Panc1 (cell line): ENCODE measurements at regions not wholly inside any gene's neighbourhood (a gene's known extent, or its start where the extent isn't known, plus 50 kb on each side); places are given as distances from the start of the nearest gene placed in this dataset.

Experiments used
- ATAC-seq: fragments of 200-7000 bp; cut with Tn5 transposase; 2 replicates; pipeline ENCODE4 v1.9.1; 2020; ENCODE audit warnings: mild to moderate bottlenecking, moderate library complexity
- BruUV-seq: library from RNA; stranded (reverse); fragments of 400-500 nt; replicated peaks from 2 replicates; lab custom pipeline; 2021; lab: Mats Ljungman, UMichigan
- CTCF ChIA-PET: fragments of 300-600 bp; sonication (Branson Sonifier 250); formaldehyde crosslinking; loops from one replicate; lab custom pipeline; 2022; ENCODE audit warnings: antibody characterized with exemption; lab: Charles Lee
- POLR2A ChIA-PET: fragments of 300-600 bp; sonication (Branson Sonifier 250); formaldehyde crosslinking; loops from one replicate; lab custom pipeline; 2022; ENCODE audit warnings: antibody characterized with exemption; lab: Charles Lee
- DNase-seq: peaks from one replicate; pipeline ENCODE4 v3.0.0-alpha.2; 2010; ENCODE audit warnings: low read depth, low spot score
- H3K27ac ChIP-seq: 2 replicates; pipeline ENCODE4 v1.5.1; 2011; ENCODE audit warnings: mild to moderate bottlenecking, low read length, inconsistent platforms
- H3K27me3 ChIP-seq: fragments of 200-500 bp; sonication (Bioruptor generic); 2 replicates; pipeline ENCODE4 v1.6.0; 2014; ENCODE audit warnings: low read length, inconsistent platforms; ENCODE audit not compliant: control insufficient read depth, insufficient read depth
- H3K36me3 ChIP-seq: fragments of 200-500 bp; sonication (Bioruptor generic); 2 replicates; pipeline ENCODE4 v1.5.1; 2014; ENCODE audit warnings: inconsistent platforms, mild to moderate bottlenecking, low read length, moderate library complexity; ENCODE audit not compliant: control insufficient read depth, insufficient read depth
- H3K4me1 ChIP-seq: 2 replicates; pipeline ENCODE4 v1.5.1; 2011; ENCODE audit warnings: inconsistent platforms, mild to moderate bottlenecking, low read length, moderate library complexity; ENCODE audit not compliant: control insufficient read depth, insufficient read depth
- H3K4me3 ChIP-seq, 2 experiments: 2 replicates each; pipeline ENCODE4 v1.5.1; 2011 to 2012; ENCODE audit warnings: low read depth in 2 of 2, low read length in 2 of 2, mild to moderate bottlenecking in 2 of 2, inconsistent platforms in 1 of 2, moderate library complexity in 1 of 2
- H3K9me3 ChIP-seq: fragments of 200-500 bp; sonication (Bioruptor generic); 2 replicates; pipeline ENCODE4 v1.5.1; 2014; ENCODE audit warnings: low read depth, mild to moderate bottlenecking, inconsistent platforms, low read length, moderate library complexity; ENCODE audit not compliant: control insufficient read depth, insufficient read depth
- POLR2AphosphoS5 ChIP-seq: IDR thresholded peaks from 2 replicates; pipeline ENCODE4 v1.6.1; 2012; ENCODE audit warnings: mild to moderate bottlenecking, low read depth, low read length, moderate library complexity
- SIN3A ChIP-seq: IDR thresholded peaks from 2 replicates; pipeline ENCODE4 v1.6.1; 2012; ENCODE audit warnings: low read depth, mild to moderate bottlenecking, low read length, moderate library complexity, borderline replicate concordance; ENCODE audit not compliant: insufficient read depth
- TCF7L2 ChIP-seq: IDR thresholded peaks from 2 replicates; pipeline ENCODE4 v1.6.1; 2011; ENCODE audit warnings: mild to moderate bottlenecking, low read depth, low read length, inconsistent platforms
- in situ Hi-C: cut with HindIII; loops from 2 replicates; pipeline ENCODE4 v1.10.0; 2016; ENCODE audit warnings: low sequenced_read_pairs, low pct_unique_long_range_greater_than_20kb
- intact Hi-C: fragments of 100-400 bp; cut with micrococcal nuclease; formaldehyde crosslinking; loops from one replicate; pipeline ENCODE4 v1.10.0; 2022; ENCODE audit not compliant: unreplicated experiment
- TF ChIP-seq, protein P1 (sequence below), 2 experiments: IDR thresholded peaks; 2 replicates each; pipeline ENCODE4 v1.6.1; 2011 to 2012; ENCODE audit warnings: low read depth in 2 of 2, control low read depth in 1 of 2, low read length in 1 of 2, mild to moderate bottlenecking in 1 of 2, moderate library complexity in 1 of 2; ENCODE audit not compliant: insufficient read depth in 1 of 2
- TF ChIP-seq, protein P2 (sequence below): fragments of 450-650 bp; IDR thresholded peaks from 2 replicates; pipeline ENCODE4 v1.5.1; 2017; ENCODE audit warnings: mild to moderate bottlenecking

DNA sequence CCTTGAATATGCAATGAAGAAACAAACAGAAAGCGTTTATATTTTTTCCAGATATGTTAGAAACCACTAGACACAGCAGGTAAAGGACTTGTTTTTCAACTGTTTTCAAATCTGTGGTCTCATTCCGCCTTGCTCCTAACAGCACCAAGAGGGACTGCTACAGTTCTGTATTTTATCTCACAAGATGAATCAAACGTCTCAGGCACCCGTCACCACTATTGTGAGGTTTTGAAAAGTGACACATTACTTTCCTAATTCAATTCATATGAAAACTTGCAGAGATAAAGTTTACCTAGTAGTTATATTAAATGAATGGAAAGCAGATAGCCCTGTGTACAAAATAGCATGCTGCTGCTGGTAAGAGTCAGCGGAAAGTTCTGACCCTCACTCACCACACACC lies 386.3 kb downstream of the ETS1 start:
- in situ Hi-C loops (no loop called here), intact Hi-C loops (no loop called here)
- Histone ChIP-seq H3K36me3 (no peaks in the 10 kb centered on the region), H3K27me3 (no peaks in the 10 kb centered on the region), H3K27ac (no peak overlapping the region), H3K9me3 (peaks cover 3% of the 10 kb centered on the region; the same call in 1 of the 2 replicates), H3K4me1 (no peaks in the 10 kb centered on the region), H3K4me3 (no peak overlapping the region)
- no TSS peak for BruUV-seq
- ChIA-PET CTCF (no interaction called here), POLR2A (no interaction called here)
- no peak for ATAC-seq
- no peak for TF ChIP-seq POLR2AphosphoS5
- TF ChIP-seq, protein P1, sequence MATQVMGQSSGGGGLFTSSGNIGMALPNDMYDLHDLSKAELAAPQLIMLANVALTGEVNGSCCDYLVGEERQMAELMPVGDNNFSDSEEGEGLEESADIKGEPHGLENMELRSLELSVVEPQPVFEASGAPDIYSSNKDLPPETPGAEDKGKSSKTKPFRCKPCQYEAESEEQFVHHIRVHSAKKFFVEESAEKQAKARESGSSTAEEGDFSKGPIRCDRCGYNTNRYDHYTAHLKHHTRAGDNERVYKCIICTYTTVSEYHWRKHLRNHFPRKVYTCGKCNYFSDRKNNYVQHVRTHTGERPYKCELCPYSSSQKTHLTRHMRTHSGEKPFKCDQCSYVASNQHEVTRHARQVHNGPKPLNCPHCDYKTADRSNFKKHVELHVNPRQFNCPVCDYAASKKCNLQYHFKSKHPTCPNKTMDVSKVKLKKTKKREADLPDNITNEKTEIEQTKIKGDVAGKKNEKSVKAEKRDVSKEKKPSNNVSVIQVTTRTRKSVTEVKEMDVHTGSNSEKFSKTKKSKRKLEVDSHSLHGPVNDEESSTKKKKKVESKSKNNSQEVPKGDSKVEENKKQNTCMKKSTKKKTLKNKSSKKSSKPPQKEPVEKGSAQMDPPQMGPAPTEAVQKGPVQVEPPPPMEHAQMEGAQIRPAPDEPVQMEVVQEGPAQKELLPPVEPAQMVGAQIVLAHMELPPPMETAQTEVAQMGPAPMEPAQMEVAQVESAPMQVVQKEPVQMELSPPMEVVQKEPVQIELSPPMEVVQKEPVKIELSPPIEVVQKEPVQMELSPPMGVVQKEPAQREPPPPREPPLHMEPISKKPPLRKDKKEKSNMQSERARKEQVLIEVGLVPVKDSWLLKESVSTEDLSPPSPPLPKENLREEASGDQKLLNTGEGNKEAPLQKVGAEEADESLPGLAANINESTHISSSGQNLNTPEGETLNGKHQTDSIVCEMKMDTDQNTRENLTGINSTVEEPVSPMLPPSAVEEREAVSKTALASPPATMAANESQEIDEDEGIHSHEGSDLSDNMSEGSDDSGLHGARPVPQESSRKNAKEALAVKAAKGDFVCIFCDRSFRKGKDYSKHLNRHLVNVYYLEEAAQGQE (IDR thresholded peaks at IDR 0.05; ENCODE audit: insufficient read depth in 1 of 2, low read depth in 2 of 2, low read length in 1 of 2), result no peak
- no peak for DNase-seq

DNA sequence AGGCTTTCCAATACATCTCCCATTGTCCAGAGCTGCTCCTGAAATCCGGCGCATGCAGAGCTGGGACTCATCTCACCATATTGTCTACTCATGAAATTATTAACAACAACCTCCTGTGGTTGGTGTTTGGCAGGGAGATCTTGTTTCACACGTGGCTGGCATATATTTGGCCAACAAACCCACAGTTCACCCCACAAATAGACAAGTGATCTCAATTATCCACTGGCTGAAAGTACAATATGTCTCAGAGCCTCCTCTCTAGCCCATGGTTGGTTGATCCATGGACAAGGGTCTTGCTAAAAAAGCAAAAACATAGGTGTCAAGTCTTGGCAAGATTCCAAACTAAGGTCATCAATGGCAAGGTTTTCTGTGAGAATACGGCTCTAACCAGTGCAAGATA lies 386.9 kb downstream of the ETS1 start:
- DNase-seq (no peak), ATAC-seq (no peak)
- no peaks in the 10 kb centered on the region for H3K4me1 ChIP-seq
- H3K36me3 ChIP-seq, result no peaks in the 10 kb centered on the region
- H3K27ac ChIP-seq, result no peak overlapping the region
- H3K4me3 ChIP-seq, result no peak overlapping the region
- H3K27me3 ChIP-seq, result no peaks in the 10 kb centered on the region
- no peak for TF ChIP-seq TCF7L2
- TF ChIP-seq, protein P2, sequence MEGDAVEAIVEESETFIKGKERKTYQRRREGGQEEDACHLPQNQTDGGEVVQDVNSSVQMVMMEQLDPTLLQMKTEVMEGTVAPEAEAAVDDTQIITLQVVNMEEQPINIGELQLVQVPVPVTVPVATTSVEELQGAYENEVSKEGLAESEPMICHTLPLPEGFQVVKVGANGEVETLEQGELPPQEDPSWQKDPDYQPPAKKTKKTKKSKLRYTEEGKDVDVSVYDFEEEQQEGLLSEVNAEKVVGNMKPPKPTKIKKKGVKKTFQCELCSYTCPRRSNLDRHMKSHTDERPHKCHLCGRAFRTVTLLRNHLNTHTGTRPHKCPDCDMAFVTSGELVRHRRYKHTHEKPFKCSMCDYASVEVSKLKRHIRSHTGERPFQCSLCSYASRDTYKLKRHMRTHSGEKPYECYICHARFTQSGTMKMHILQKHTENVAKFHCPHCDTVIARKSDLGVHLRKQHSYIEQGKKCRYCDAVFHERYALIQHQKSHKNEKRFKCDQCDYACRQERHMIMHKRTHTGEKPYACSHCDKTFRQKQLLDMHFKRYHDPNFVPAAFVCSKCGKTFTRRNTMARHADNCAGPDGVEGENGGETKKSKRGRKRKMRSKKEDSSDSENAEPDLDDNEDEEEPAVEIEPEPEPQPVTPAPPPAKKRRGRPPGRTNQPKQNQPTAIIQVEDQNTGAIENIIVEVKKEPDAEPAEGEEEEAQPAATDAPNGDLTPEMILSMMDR, result no peak
- TF ChIP-seq, protein P1 (IDR thresholded peaks at IDR 0.05; ENCODE audit: insufficient read depth in 1 of 2, low read depth in 2 of 2, low read length in 1 of 2), result no peak
- TF ChIP-seq POLR2AphosphoS5, result no peak
- no peak for TF ChIP-seq SIN3A
- peaks cover 3% of the 10 kb centered on the region; the same call in 1 of the 2 replicates for H3K9me3 ChIP-seq
- intact Hi-C loops, result no loop called here
- ChIA-PET POLR2A (no interaction called here), CTCF (no interaction called here)
- BruUV-seq, result no TSS peak
- in situ Hi-C loops, result no loop called here
